Osteoblast (primary cell): ENCODE measurements at regions not wholly inside any gene's neighbourhood (a gene's known extent, or its start where the extent isn't known, plus 50 kb on each side); places are given as distances from the start of the nearest gene placed in this dataset.

Experiments used
- DNase-seq: peaks from one replicate; pipeline ENCODE4 v3.0.0; 2011; ENCODE audit warnings: low spot score, mixed read lengths; ENCODE audit not compliant: insufficient read length; ENCODE audit errors: missing footprints
- H2AFZ ChIP-seq: 2 replicates; pipeline ENCODE4 v1.6.0; 2011; ENCODE audit warnings: mild to moderate bottlenecking, low read length
- H3K27ac ChIP-seq: 2 replicates; pipeline ENCODE4 v1.5.1; 2011; ENCODE audit warnings: mild to moderate bottlenecking, low read depth, low read length, moderate library complexity
- H3K27me3 ChIP-seq: 2 replicates; pipeline ENCODE4 v1.6.0; 2012; ENCODE audit warnings: mild to moderate bottlenecking, control low read depth, inconsistent platforms, low read length, moderate library complexity; ENCODE audit not compliant: insufficient read depth
- H3K36me3 ChIP-seq: 2 replicates; pipeline ENCODE4 v1.5.1; 2011; ENCODE audit warnings: mild to moderate bottlenecking, low read length, control low read depth, moderate library complexity; ENCODE audit not compliant: insufficient read depth
- H3K4me1 ChIP-seq: 2 replicates; pipeline ENCODE4 v1.5.1; 2011; ENCODE audit warnings: mild to moderate bottlenecking, low read length, control low read depth, moderate library complexity; ENCODE audit not compliant: insufficient read depth
- H3K4me2 ChIP-seq: 2 replicates; pipeline ENCODE4 v1.6.0; 2011; ENCODE audit warnings: mild to moderate bottlenecking, low read length; ENCODE audit not compliant: insufficient read depth
- H3K4me3 ChIP-seq: fragments of 200-600 bp; sonication (generic); 3 replicates; pipeline ENCODE4 v1.5.1; 2012; ENCODE audit warnings: mild to moderate bottlenecking, low read length, inconsistent platforms; ENCODE audit not compliant: insufficient read depth
- H3K79me2 ChIP-seq: 2 replicates; pipeline ENCODE4 v1.6.0; 2012; ENCODE audit warnings: mild to moderate bottlenecking, low read length, control low read depth, inconsistent platforms; ENCODE audit not compliant: insufficient read depth
- H3K9me3 ChIP-seq: 2 replicates; pipeline ENCODE4 v1.5.1; 2011; ENCODE audit warnings: low read depth, low read length, control low read depth
- H4K20me1 ChIP-seq: 2 replicates; pipeline ENCODE4 v1.6.0; 2012; ENCODE audit warnings: mild to moderate bottlenecking, low read length, control low read depth; ENCODE audit not compliant: insufficient read depth
- CTCF ChIP-seq: IDR thresholded peaks from 2 replicates; pipeline ENCODE4 v1.5.1; 2011; ENCODE audit warnings: mild to moderate bottlenecking, low read depth, low read length, moderate library complexity; ENCODE audit errors: extremely low read depth

- Histone ChIP-seq H3K27me3 (no peaks in the 10 kb centered on the region), H3K4me2 (no peak overlapping the region), H3K4me1 (no peaks in the 10 kb centered on the region), H3K79me2 (no peaks in the 10 kb centered on the region), H3K36me3 (no peaks in the 10 kb centered on the region), H3K4me3 (no peak overlapping the region), H3K9me3 (no peaks in the 10 kb centered on the region), H4K20me1 (no peaks in the 10 kb centered on the region), H3K27ac (no peak overlapping the region), H2AFZ (no peak overlapping the region)
- no peak for TF ChIP-seq CTCF
- peak; percentile 44 for DNase-seq
Measured at GRCh38 chr5:1952444-1953099, 69.8 kb upstream of the IRX4 start.

DNA sequence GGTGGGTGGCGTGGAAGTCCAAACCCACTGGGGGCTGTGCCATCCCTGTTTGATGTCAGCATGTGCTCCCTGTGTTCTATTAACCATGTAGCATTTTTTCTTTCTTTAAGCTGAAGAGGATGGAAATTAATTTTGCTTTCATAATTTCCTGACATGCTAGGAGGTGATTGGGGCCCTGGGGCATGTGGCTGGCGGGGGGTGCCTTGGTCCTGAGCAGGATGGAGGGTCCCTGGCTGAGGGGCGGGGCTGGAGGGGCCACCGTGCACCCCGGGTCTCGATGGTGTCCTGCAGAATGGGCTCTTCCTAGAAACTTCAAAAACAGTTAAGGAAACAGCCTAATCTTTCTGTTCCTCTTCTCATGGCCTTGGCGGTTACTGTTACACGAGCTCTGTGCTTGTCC, 69.3 kb upstream of the IRX4 start:
- no peaks in the 10 kb centered on the region for H3K9me3 ChIP-seq
- H2AFZ ChIP-seq = no peak overlapping the region
- no peak overlapping the region for H3K27ac ChIP-seq
- H3K27me3 ChIP-seq = no peaks in the 10 kb centered on the region
- H3K4me2 ChIP-seq = no peak overlapping the region
- no peaks in the 10 kb centered on the region for H4K20me1 ChIP-seq
- H3K79me2 ChIP-seq = no peaks in the 10 kb centered on the region
- no peaks in the 10 kb centered on the region for H3K4me1 ChIP-seq
- no peaks in the 10 kb centered on the region for H3K36me3 ChIP-seq
- TF ChIP-seq CTCF = no peak
- DNase-seq = peak; percentile 22
- H3K4me3 ChIP-seq = no peak overlapping the region

GRCh38 chr5:1951165-1951816, 68.6 kb upstream of the IRX4 start:
- H3K27ac ChIP-seq = no peak overlapping the region
- H3K4me2 ChIP-seq = no peak overlapping the region
- H3K36me3 ChIP-seq = no peaks in the 10 kb centered on the region
- no peak overlapping the region for H3K4me3 ChIP-seq
- H2AFZ ChIP-seq = no peak overlapping the region
- no peak for TF ChIP-seq CTCF
- H3K79me2 ChIP-seq = no peaks in the 10 kb centered on the region
- DNase-seq = peak; percentile 39
- H3K27me3 ChIP-seq = no peaks in the 10 kb centered on the region
- no peaks in the 10 kb centered on the region for H3K9me3 ChIP-seq
- no peaks in the 10 kb centered on the region for H3K4me1 ChIP-seq
- H4K20me1 ChIP-seq = no peaks in the 10 kb centered on the region

DNA sequence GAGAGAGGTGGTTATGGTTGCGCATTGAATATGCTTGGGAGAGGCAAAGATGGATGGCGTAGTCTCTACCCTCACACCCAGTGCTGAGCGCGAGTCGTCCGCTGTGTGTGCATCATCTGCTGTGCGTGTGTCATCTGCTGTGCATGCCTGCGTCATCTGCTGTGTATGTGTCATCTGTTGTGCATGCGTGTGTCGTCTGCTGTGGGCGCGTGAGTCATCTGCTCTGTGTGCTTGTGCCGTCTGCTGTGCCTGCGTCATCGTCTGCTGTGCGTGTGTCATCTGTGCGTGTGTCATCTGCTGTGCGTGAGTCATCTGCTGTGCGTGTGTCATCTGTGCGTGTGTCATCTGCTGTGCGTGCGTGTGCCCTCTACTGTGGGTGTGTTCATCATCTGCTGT, 68.0 kb upstream of the IRX4 start:
- H3K9me3 ChIP-seq = no peaks in the 10 kb centered on the region
- no peak for TF ChIP-seq CTCF
- peak; percentile 8 for DNase-seq
- H3K27ac ChIP-seq = no peak overlapping the region
- no peak overlapping the region for H2AFZ ChIP-seq
- H3K27me3 ChIP-seq = no peaks in the 10 kb centered on the region
- H3K79me2 ChIP-seq = no peaks in the 10 kb centered on the region
- no peak overlapping the region for H3K4me2 ChIP-seq
- no peaks in the 10 kb centered on the region for H4K20me1 ChIP-seq
- H3K36me3 ChIP-seq = no peaks in the 10 kb centered on the region
- H3K4me1 ChIP-seq = no peaks in the 10 kb centered on the region
- no peak overlapping the region for H3K4me3 ChIP-seq
